Fibroblast of lung (primary cell): ENCODE measurements at regions not wholly inside any gene's neighbourhood (a gene's known extent, or its start where the extent isn't known, plus 50 kb on each side); places are given as distances from the start of the nearest gene placed in this dataset.

Experiments
- DNase-seq, 2 donors: peaks; one replicate each; pipeline versions ENCODE4 v3.0.0 to v3.0.0-alpha.2; 2010; ENCODE audit warnings: low read depth in 2 of 2
- H2AFZ ChIP-seq: 2 replicates; pipeline ENCODE4 v1.5.1; 2012; ENCODE audit warnings: low read length, control low read depth, inconsistent platforms
- H3K27ac ChIP-seq: 2 replicates; pipeline ENCODE4 v1.5.1; 2011; ENCODE audit warnings: low read length, control low read depth; ENCODE audit not compliant: insufficient read depth
- H3K27me3 ChIP-seq: 2 replicates; pipeline ENCODE4 v1.5.1; 2011; ENCODE audit warnings: mild to moderate bottlenecking, low read length; ENCODE audit not compliant: control insufficient read depth, insufficient read depth
- H3K36me3 ChIP-seq: 2 replicates; pipeline ENCODE4 v1.5.1; 2011; ENCODE audit warnings: low read length; ENCODE audit not compliant: control insufficient read depth, insufficient read depth
- H3K4me1 ChIP-seq: 2 replicates; pipeline ENCODE4 v1.5.1; 2011; ENCODE audit warnings: low read length; ENCODE audit not compliant: control insufficient read depth, insufficient read depth; ENCODE audit errors: extremely low read depth
- H3K4me2 ChIP-seq: 2 replicates; pipeline ENCODE4 v1.5.1; 2011; ENCODE audit warnings: low read length, control low read depth; ENCODE audit not compliant: insufficient read depth; ENCODE audit errors: extremely low read depth
- H3K4me3 ChIP-seq, 4 experiments: fragments of 200-600 bp in 1 of 4; sonication (generic) in 1 of 4; replicated peaks in 1 of 4; 2 replicates each; pipeline ENCODE4 v1.5.1; 2011 to 2016; ENCODE audit warnings: low read length in 4 of 4, low read depth in 3 of 4, mild to moderate bottlenecking in 3 of 4, control low read depth in 2 of 4, inconsistent platforms in 1 of 4, mixed read lengths in 1 of 4; ENCODE audit not compliant: insufficient read depth in 1 of 4; ENCODE audit errors: control extremely low read depth in 1 of 4
- H3K79me2 ChIP-seq: 2 replicates; pipeline ENCODE4 v1.5.1; 2012; ENCODE audit warnings: mild to moderate bottlenecking, low read length, inconsistent platforms; ENCODE audit not compliant: control insufficient read depth, insufficient read depth
- H3K9ac ChIP-seq: 2 replicates; pipeline ENCODE4 v1.5.1; 2011; ENCODE audit warnings: mild to moderate bottlenecking, low read length, control low read depth; ENCODE audit not compliant: insufficient read depth
- H3K9me3 ChIP-seq: 2 replicates; pipeline ENCODE4 v1.5.1; 2012; ENCODE audit warnings: low read depth, low read length; ENCODE audit not compliant: control insufficient read depth, insufficient read depth
- H4K20me1 ChIP-seq: 2 replicates; pipeline ENCODE4 v1.5.1; 2011; ENCODE audit warnings: low read length; ENCODE audit not compliant: control insufficient read depth, insufficient read depth; ENCODE audit errors: extremely low read depth
- EZH2 ChIP-seq: IDR thresholded peaks from 2 replicates; pipeline ENCODE4 v1.5.1; 2012; ENCODE audit warnings: low read length, control low read depth, mild to moderate bottlenecking; ENCODE audit errors: missing control alignments
- TF ChIP-seq, protein P1 (sequence below), 2 donors: IDR thresholded peaks in 1 of 2; conservative IDR thresholded peaks in 1 of 2; 1 replicate in 1 of 2; 2 replicates in 1 of 2; pipeline ENCODE4 v1.5.1; 2011 to 2012; ENCODE audit warnings: low read length in 2 of 2, control low read depth in 1 of 2, inconsistent platforms in 1 of 2, low read depth in 1 of 2, mild to moderate bottlenecking in 1 of 2

DNA sequence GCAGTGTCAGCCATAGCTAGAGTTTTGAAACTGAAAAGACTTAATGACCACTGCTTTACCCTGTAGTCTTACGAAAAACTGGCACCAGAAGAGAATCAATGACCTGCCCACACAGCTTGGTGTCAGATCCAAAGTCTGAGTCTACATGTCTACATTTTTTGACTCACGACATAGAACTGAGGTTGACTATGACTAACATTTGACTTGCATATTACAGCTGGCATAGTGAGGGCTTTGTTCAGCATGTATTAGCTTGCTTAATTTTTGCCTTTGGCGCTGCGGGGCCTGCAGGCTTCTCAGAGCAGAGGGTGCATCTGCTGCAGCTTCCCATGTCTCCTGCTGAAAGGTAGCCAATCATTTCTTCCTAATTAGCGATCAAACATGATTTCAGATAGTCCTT, 167.0 kb downstream of the EBLN2 start:
- Histone ChIP-seq H3K36me3 (no peaks in the 10 kb centered on the region), H4K20me1 (no peaks in the 10 kb centered on the region), H3K9ac (no peak overlapping the region), H2AFZ (no peak overlapping the region), H3K27me3 (no peaks in the 10 kb centered on the region), H3K4me3 (no peak overlapping the region), H3K4me2 (no peak overlapping the region), H3K4me1 (no peaks in the 10 kb centered on the region), H3K27ac (no peak overlapping the region), H3K9me3 (no peaks in the 10 kb centered on the region), H3K79me2 (no peaks in the 10 kb centered on the region)
- peak in 1 of 2 donors; percentile 68 for DNase-seq
- no peak for TF ChIP-seq EZH2
- TF ChIP-seq, protein P1, sequence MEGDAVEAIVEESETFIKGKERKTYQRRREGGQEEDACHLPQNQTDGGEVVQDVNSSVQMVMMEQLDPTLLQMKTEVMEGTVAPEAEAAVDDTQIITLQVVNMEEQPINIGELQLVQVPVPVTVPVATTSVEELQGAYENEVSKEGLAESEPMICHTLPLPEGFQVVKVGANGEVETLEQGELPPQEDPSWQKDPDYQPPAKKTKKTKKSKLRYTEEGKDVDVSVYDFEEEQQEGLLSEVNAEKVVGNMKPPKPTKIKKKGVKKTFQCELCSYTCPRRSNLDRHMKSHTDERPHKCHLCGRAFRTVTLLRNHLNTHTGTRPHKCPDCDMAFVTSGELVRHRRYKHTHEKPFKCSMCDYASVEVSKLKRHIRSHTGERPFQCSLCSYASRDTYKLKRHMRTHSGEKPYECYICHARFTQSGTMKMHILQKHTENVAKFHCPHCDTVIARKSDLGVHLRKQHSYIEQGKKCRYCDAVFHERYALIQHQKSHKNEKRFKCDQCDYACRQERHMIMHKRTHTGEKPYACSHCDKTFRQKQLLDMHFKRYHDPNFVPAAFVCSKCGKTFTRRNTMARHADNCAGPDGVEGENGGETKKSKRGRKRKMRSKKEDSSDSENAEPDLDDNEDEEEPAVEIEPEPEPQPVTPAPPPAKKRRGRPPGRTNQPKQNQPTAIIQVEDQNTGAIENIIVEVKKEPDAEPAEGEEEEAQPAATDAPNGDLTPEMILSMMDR (conservative IDR thresholded peaks at IDR 0.05 in 1 of 2, IDR thresholded peaks at IDR 0.05 in 1 of 2; ENCODE audit: low read depth in 1 of 2, low read length in 2 of 2): no peak

DNA sequence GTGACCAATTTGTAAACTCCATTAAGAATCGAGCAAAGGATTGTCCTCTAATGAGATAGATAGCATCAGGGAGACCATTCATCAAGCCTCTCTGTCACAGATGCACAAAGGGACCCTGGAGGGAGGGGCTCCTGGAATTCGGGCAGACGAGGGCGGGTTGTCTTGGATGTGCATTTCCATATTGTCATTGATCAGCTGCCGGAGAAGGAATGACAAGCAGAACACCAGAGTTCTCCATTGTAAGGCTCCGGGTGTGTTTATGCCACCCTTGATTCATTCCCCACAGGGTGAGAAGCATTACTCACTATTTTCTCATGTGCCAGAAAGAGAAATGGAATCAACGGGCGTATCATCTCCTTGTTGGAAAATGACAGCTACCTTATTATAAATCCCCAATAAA, 167.5 kb downstream of the EBLN2 start:
- Histone ChIP-seq H3K4me3 (no peak overlapping the region), H3K36me3 (no peaks in the 10 kb centered on the region), H3K4me2 (no peak overlapping the region), H4K20me1 (no peaks in the 10 kb centered on the region), H3K9ac (no peak overlapping the region), H3K4me1 (no peaks in the 10 kb centered on the region), H3K27me3 (no peaks in the 10 kb centered on the region), H2AFZ (no peak overlapping the region), H3K79me2 (no peaks in the 10 kb centered on the region), H3K9me3 (no peaks in the 10 kb centered on the region), H3K27ac (no peak overlapping the region)
- TF ChIP-seq EZH2: no peak
- TF ChIP-seq, protein P1 (conservative IDR thresholded peaks at IDR 0.05 in 1 of 2, IDR thresholded peaks at IDR 0.05 in 1 of 2; ENCODE audit: low read depth in 1 of 2, low read length in 2 of 2): no peak
- DNase-seq: no peak

DNA sequence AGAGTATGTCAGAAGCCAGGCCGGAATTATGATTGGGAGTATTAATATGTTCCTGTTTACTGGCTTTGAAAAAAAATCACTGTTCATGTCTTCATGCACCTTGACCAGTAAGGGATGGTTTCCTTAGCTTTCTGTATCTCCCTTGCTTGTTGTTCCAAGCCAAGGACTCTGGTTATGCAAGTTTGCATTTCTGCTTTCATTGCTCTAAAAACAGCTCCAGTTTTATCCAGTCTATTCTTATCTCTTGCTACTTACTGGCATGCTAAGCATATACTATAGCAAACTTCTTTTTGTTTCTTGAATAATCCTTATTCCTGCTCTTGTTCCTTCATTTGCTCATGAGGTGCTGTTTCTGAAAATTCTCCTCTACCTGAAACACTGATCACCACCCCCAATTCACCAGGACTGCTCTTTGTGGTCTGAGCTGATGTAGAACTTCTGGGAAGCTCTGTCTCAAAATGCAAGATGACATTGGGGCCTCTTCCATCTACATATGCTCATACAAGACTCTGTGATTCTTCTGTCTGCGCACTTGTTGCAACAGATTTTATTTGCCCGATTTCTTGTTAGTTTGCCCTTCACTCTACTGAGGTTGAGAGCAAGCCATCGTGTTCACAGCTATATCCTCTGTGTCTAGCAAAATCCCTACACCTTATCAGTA, 173.0 kb downstream of the EBLN2 start:
- H3K9ac ChIP-seq: no peak overlapping the region
- H3K4me3 ChIP-seq: no peak overlapping the region
- no peak for DNase-seq
- H3K79me2 ChIP-seq: no peaks in the 10 kb centered on the region
- no peak overlapping the region for H3K4me2 ChIP-seq
- H3K27ac ChIP-seq: no peak overlapping the region
- TF ChIP-seq, protein P1 (conservative IDR thresholded peaks at IDR 0.05 in 1 of 2, IDR thresholded peaks at IDR 0.05 in 1 of 2; ENCODE audit: low read depth in 1 of 2, low read length in 2 of 2): no peak
- no peak for TF ChIP-seq EZH2
- H3K4me1 ChIP-seq: no peaks in the 10 kb centered on the region
- H2AFZ ChIP-seq: no peak overlapping the region
- H3K36me3 ChIP-seq: no peaks in the 10 kb centered on the region
- H4K20me1 ChIP-seq: no peaks in the 10 kb centered on the region
- H3K27me3 ChIP-seq: no peaks in the 10 kb centered on the region
- no peaks in the 10 kb centered on the region for H3K9me3 ChIP-seq
